IMR-90 (cell line): ENCODE measurements at regions not wholly inside any gene's neighbourhood (a gene's known extent, or its start where the extent isn't known, plus 50 kb on each side); places are given as distances from the start of the nearest gene placed in this dataset.

ENCODE experiments used
- BHLHE40 ChIP-seq: fragments of 150-350 bp; IDR thresholded peaks from 2 replicates; pipeline ENCODE4 v1.6.1; 2016; ENCODE audit warnings: mild to moderate bottlenecking, low read depth, low read length
- CEBPB ChIP-seq: IDR thresholded peaks from 2 replicates; pipeline ENCODE4 v1.6.1; 2012; ENCODE audit warnings: low read depth, low read length, improper control_type of control experiment
- CHD1 ChIP-seq: IDR thresholded peaks from 2 replicates; pipeline ENCODE4 v1.6.1; 2012; ENCODE audit warnings: low read depth, low read length, improper control_type of control experiment
- CTCF ChIP-seq: conservative IDR thresholded peaks from 2 replicates; pipeline ENCODE4 v1.5.1; 2012; ENCODE audit warnings: mild to moderate bottlenecking, low read depth, low read length, improper control_type of control experiment
- ELK1 ChIP-seq: fragments of 150-350 bp; IDR thresholded peaks from 2 replicates; pipeline ENCODE4 v1.6.1; 2016; ENCODE audit warnings: low read depth, mild to moderate bottlenecking, low read length, moderate library complexity, borderline replicate concordance
- FOS ChIP-seq: fragments of 150-350 bp; IDR thresholded peaks from 2 replicates; pipeline ENCODE4 v1.6.1; 2016; ENCODE audit warnings: low read depth, low read length
- MXI1 ChIP-seq: IDR thresholded peaks from 2 replicates; pipeline ENCODE4 v1.6.1; 2012; ENCODE audit warnings: low read depth, mild to moderate bottlenecking, low read length, moderate library complexity, borderline replicate concordance
- NFE2L2 ChIP-seq: fragments of 150-350 bp; IDR thresholded peaks from 2 replicates; pipeline ENCODE4 v1.6.1; 2016; ENCODE audit warnings: low read depth, mild to moderate bottlenecking, low read length
- POLR2A ChIP-seq: IDR thresholded peaks from 2 replicates; pipeline ENCODE4 v1.6.1; 2012; ENCODE audit warnings: mild to moderate bottlenecking, low read depth, low read length
- RAD21 ChIP-seq: IDR thresholded peaks from 2 replicates; pipeline ENCODE4 v1.6.1; 2012; ENCODE audit warnings: low read length, improper control_type of control experiment
- RCOR1 ChIP-seq: IDR thresholded peaks from 2 replicates; pipeline ENCODE4 v1.6.1; 2012; ENCODE audit warnings: mild to moderate bottlenecking, low read length, improper control_type of control experiment; ENCODE audit not compliant: insufficient replicate concordance
- RFX5 ChIP-seq: IDR thresholded peaks from 2 replicates; pipeline ENCODE4 v1.8.0; 2012; ENCODE audit warnings: low read depth, mild to moderate bottlenecking, low read length, moderate library complexity
- SMC3 ChIP-seq: fragments of 150-350 bp; IDR thresholded peaks from 2 replicates; pipeline ENCODE4 v1.6.1; 2016; ENCODE audit warnings: low read depth, mild to moderate bottlenecking, antibody characterized with exemption, low read length, moderate library complexity
- USF2 ChIP-seq: fragments of 150-350 bp; IDR thresholded peaks from 2 replicates; pipeline ENCODE4 v1.6.1; 2017; ENCODE audit warnings: mild to moderate bottlenecking, antibody characterized with exemption, low read length, low read depth

- no peak for TF ChIP-seq RFX5
- no peak for TF ChIP-seq CTCF
- TF ChIP-seq NFE2L2: no peak
- no peak for TF ChIP-seq MXI1
- no peak for TF ChIP-seq SMC3
- no peak for TF ChIP-seq POLR2A
- no peak for TF ChIP-seq RAD21
- no peak for TF ChIP-seq RCOR1
- TF ChIP-seq CEBPB: no peak
- TF ChIP-seq ELK1: no peak
- TF ChIP-seq USF2: no peak
- no peak for TF ChIP-seq BHLHE40
- no peak for TF ChIP-seq FOS
- no peak for TF ChIP-seq CHD1
These were observed 261.4 kb downstream of the MTERF1 start for GRCh38 chr7:91618776-91619765.
